ENCODE measurements at regions not wholly inside any gene's neighbourhood (a gene's known extent, or its start where the extent isn't known, plus 50 kb on each side); places are given as distances from the start of the nearest gene placed in this dataset.

GRCh38 chr6:54698974-54699373 lies 147.6 kb upstream of the FAM83B start:
- Histone ChIP-seq H3K4me3 (no peak overlapping the region), H3K9me3 (no peaks in the 10 kb centered on the region), H3K36me3 (no peaks in the 10 kb centered on the region), H3K4me1 (no peaks in the 10 kb centered on the region), H3K27ac (no peak overlapping the region), H3K27me3 (no peaks in the 10 kb centered on the region)
- TF ChIP-seq, protein P1, sequence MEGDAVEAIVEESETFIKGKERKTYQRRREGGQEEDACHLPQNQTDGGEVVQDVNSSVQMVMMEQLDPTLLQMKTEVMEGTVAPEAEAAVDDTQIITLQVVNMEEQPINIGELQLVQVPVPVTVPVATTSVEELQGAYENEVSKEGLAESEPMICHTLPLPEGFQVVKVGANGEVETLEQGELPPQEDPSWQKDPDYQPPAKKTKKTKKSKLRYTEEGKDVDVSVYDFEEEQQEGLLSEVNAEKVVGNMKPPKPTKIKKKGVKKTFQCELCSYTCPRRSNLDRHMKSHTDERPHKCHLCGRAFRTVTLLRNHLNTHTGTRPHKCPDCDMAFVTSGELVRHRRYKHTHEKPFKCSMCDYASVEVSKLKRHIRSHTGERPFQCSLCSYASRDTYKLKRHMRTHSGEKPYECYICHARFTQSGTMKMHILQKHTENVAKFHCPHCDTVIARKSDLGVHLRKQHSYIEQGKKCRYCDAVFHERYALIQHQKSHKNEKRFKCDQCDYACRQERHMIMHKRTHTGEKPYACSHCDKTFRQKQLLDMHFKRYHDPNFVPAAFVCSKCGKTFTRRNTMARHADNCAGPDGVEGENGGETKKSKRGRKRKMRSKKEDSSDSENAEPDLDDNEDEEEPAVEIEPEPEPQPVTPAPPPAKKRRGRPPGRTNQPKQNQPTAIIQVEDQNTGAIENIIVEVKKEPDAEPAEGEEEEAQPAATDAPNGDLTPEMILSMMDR (IDR thresholded peaks at IDR 0.05), result no peak
- intact Hi-C loops (cut with DNase I), result loop anchor here in 1 of 3 donors (10.0 kb wide), 1 partner anchor 366 kb away; no protein-coding TSS in a partner anchor
- no peak for FAIRE-seq
- ATAC-seq, result no peak
- no peak for DNase-seq
- 40 to 43% methylated on average over 3 of the region's 3 CpGs for WGBS, 2 donors

GRCh38 chr6:54700158-54700557 lies 146.4 kb upstream of the FAM83B start:
- 53 to 55% methylated on average over 2 of the region's 2 CpGs for WGBS, 2 donors
- Histone ChIP-seq H3K27me3 (no peaks in the 10 kb centered on the region), H3K9me3 (no peaks in the 10 kb centered on the region), H3K27ac (no peak overlapping the region), H3K4me1 (no peaks in the 10 kb centered on the region), H3K36me3 (no peaks in the 10 kb centered on the region), H3K4me3 (no peak overlapping the region)
- TF ChIP-seq, protein P1 (IDR thresholded peaks at IDR 0.05), result no peak
- FAIRE-seq (no peak), ATAC-seq (peak in 3 of 4 donors; percentile 29 to 69 (median 39)), DNase-seq (no peak)
- intact Hi-C loops (cut with DNase I), result no loop called here

DNA sequence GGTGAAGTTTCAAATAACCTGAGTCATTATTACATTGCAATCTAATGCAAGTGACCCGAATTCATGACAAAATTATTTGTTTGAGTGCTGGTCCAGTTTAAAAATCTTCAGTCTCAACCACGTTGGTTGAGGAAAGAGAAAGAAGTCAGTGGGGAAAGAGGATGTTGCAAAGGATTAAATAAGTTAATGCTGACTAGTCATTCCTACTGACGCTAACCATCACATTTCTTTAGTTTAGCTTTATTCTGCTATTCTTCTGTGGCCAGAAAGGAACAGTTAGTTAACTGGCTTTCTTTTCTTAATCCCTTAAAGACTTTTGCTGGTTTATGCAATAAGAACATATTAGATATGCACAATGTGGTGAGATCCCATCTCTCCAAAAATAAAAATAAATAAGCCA lies 143.8 kb upstream of the FAM83B start:
- WGBS, 2 donors, result 76 to 82% methylated on average over 3 of the region's 3 CpGs
- Histone ChIP-seq H3K36me3 (no peaks in the 10 kb centered on the region), H3K9me3 (no peaks in the 10 kb centered on the region), H3K27me3 (no peaks in the 10 kb centered on the region), H3K4me3 (no peak overlapping the region), H3K4me1 (no peaks in the 10 kb centered on the region), H3K27ac (no peak overlapping the region)
- TF ChIP-seq, protein P1 (IDR thresholded peaks at IDR 0.05), result no peak
- no peak for ATAC-seq
- no peak for FAIRE-seq
- intact Hi-C loops (cut with DNase I), result no loop called here
- DNase-seq, result no peak

DNA sequence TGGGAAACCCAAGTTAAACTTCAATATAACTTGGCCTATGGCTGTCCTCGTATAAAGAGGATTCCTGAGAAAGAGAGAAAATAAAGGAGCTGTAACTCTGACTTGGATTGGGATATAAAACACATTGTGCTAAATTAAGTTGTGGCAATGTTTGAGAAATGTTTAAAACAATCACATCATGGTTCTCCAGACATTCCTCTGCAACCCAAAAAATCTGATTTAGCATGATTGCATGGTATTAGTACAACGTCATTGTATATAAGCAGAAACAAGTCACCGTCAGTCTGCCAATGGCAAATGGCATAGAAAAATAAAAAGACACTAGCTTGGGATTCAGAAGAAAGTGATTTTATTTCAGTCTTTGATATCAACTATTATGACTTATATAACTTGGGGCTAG lies 140.2 kb upstream of the FAM83B start:
- Histone ChIP-seq H3K36me3 (no peaks in the 10 kb centered on the region), H3K4me1 (peaks cover 7 to 17% (median 15%) of the 10 kb centered on the region in 3 donors), H3K27ac (no peak overlapping the region), H3K27me3 (no peaks in the 10 kb centered on the region), H3K4me3 (no peak overlapping the region), H3K9me3 (no peaks in the 10 kb centered on the region)
- FAIRE-seq (no peak), DNase-seq (no peak), ATAC-seq (no peak)
- intact Hi-C loops (cut with DNase I), result no loop called here
- TF ChIP-seq, protein P1 (IDR thresholded peaks at IDR 0.05), result no peak
- WGBS, 2 donors, result 88 to 92% methylated on average over 3 of the region's 3 CpGs

DNA sequence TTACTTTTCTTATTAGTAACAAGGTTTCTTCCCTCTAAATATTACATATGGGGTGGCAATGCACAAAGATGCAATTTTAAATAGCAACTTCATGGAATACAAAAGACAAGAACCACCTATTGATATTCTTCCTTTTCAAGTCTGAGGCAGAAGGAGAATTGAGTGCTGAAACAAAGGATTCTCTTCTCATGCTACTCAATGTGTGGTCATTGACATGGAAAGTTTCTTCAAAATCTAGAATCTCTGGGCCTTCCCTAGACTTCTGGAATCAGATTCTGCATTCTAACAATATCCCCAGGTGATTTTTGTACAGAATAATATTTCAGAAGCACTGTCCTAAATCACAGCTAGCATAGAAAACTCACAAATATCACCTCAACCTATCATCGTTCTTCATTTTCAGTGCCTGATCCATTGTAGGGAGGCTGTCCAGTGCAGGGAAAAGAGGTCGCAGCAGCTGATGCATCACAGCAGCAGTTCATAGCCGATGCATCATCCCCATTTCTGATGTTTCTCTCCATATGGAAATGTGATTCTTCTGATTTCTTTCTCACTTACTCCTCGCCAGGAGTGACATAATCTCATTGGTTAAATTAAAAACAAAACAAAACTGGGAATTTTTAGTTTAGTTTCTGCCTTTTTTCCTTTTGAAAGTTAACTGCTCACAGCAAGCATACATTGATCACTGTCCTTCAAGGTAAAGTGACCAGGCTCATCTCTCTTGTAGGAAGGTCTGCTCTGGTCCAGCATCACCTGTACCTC lies 139.5 kb upstream of the FAM83B start:
- no peak overlapping the region for H3K27ac ChIP-seq
- peaks cover 7 to 17% (median 15%) of the 10 kb centered on the region in 3 donors for H3K4me1 ChIP-seq
- no peaks in the 10 kb centered on the region for H3K36me3 ChIP-seq
- WGBS, 2 donors, result 90 to 93% methylated on average over 4 of the region's 4 CpGs
- ATAC-seq (no peak), DNase-seq (no peak), FAIRE-seq (no peak)
- no peaks in the 10 kb centered on the region for H3K9me3 ChIP-seq
- TF ChIP-seq, protein P1 (IDR thresholded peaks at IDR 0.05), result no peak
- no peaks in the 10 kb centered on the region for H3K27me3 ChIP-seq
- intact Hi-C loops (cut with DNase I), result no loop called here
- no peak overlapping the region for H3K4me3 ChIP-seq
